Heart right ventricle (tissue), 16 donors: ENCODE measurements at regions not wholly inside any gene's neighbourhood (a gene's known extent, or its start where the extent isn't known, plus 50 kb on each side); places are given as distances from the start of the nearest gene placed in this dataset.
A peak's percentile ranks its signal among the peaks of the same experiment; 100 is the strongest.

Experiments used
- ATAC-seq, 8 donors: fragments of 200-7000 bp; cut with Tn5 transposase; one replicate each; pipeline ENCODE4 v1.9.1; 2020; ENCODE audit warnings: mild to moderate bottlenecking in 8 of 8, moderate library complexity in 8 of 8, moderate number of reproducible peaks in 1 of 8
- DNase-seq, 2 donors: peaks; one replicate each; pipeline ENCODE4 v3.0.0-alpha.2; 2020
- H3K27ac ChIP-seq, 10 donors: fragments of 200-600 bp; sonication (generic) in 2 of 10; one replicate each; pipeline versions ENCODE4 v1.5.0 to v1.8.0; 2020 to 2022; ENCODE audit warnings: mild to moderate bottlenecking in 3 of 10
- H3K27me3 ChIP-seq, 7 donors: fragments of 200-600 bp; one replicate each; pipeline ENCODE4 v1.8.0; 2021 to 2022; ENCODE audit warnings: mild to moderate bottlenecking in 2 of 7
- H3K36me3 ChIP-seq, 9 donors: fragments of 200-600 bp; sonication (generic) in 1 of 9; one replicate each; pipeline versions ENCODE4 v1.5.0 to v1.8.0; 2020 to 2022; ENCODE audit warnings: mild to moderate bottlenecking in 2 of 9
- H3K4me1 ChIP-seq, 9 donors: fragments of 200-600 bp; sonication (generic) in 1 of 9; one replicate each; pipeline versions ENCODE4 v1.5.0 to v1.8.0; 2020 to 2022; ENCODE audit warnings: mild to moderate bottlenecking in 4 of 9
- H3K4me3 ChIP-seq, 10 donors: fragments of 200-600 bp; sonication (generic) in 2 of 10; one replicate each; pipeline versions ENCODE4 v1.5.0 to v1.8.0; 2020 to 2022; ENCODE audit warnings: mild to moderate bottlenecking in 7 of 10, moderate library complexity in 2 of 10
- H3K9me3 ChIP-seq, 11 donors: fragments of 200-600 bp in 10 of 11; sonication (generic) in 2 of 11; one replicate each; pipeline versions ENCODE4 v1.5.0 to v1.8.0; 2013 to 2022; ENCODE audit warnings: mild to moderate bottlenecking in 2 of 11, control low read depth in 1 of 11, moderate library complexity in 1 of 11
- WGBS, 2 donors: extraction: QIAGEN DNeasy Blood & Tissue Kit; methylation state at CpG; one replicate each; pipeline ENCODE4 v1.1.7; 2013; ENCODE audit warnings: inconsistent platforms in 1 of 2; 5-methylcytosine and 5-hydroxymethylcytosine counted together
- intact Hi-C, 10 donors: fragments of 100-400 bp; cut with DNase I; formaldehyde crosslinking; loops; one replicate each; pipeline versions ENCODE4 v1.11.1 to v1.14.2; 2022
- TF ChIP-seq, protein P1 (sequence below), 9 donors: fragments of 200-600 bp; sonication (generic) in 2 of 9; IDR thresholded peaks; one replicate each; pipeline versions ENCODE4 v1.5.0 to v1.8.0; 2021 to 2022; ENCODE audit warnings: antibody characterized with exemption in 9 of 9, mild to moderate bottlenecking in 5 of 9, moderate library complexity in 1 of 9
- donor health status: Arrhythmogenic right ventricular cardiomyopathy.
- donor health status: ischemic (EF 13 %, LVEDD 7.1; RV severe dilation, severe dysfunction).
- donor health status: healthy with polysubstance abuse.
- donor health status: DM: no; HTN: yes; CAD: no.
- donor health status: DM: no; HTN: no; CAD: no.
- donor health status: ischemic (EF 25% LVEDD 6.9; RV normal size, moderate dysfunction).
- donor health status: ischemic (EF 25% LVEDD 5.7; RV mildly dilated, moderate dysfunction).
- donor health status: healthy.
- donor health status: DM: yes; HTN: yes; CAD: no.
- donor health status: Ischemic cardiomyopathy.
- donor health status: ischemic (EF 35%, LVEDD 5.7; RV mildly dilated, moderate dysfunction).
- donor health status: nonischemic (EF 11% LVEDD 7.7; RV severe dilation, severe dysfunction).
- donor health status: DM: yes; HTN: yes; CAD: no.
- donor health status: PGD.
- donor health status: ischemic (EF 29% LVEDD 5.4; RV normal size, mild dysfunction).
- donor health status: nonischemic (EF 23%, LVEDD 6.1; RV moderate dilation, normal function).

DNA sequence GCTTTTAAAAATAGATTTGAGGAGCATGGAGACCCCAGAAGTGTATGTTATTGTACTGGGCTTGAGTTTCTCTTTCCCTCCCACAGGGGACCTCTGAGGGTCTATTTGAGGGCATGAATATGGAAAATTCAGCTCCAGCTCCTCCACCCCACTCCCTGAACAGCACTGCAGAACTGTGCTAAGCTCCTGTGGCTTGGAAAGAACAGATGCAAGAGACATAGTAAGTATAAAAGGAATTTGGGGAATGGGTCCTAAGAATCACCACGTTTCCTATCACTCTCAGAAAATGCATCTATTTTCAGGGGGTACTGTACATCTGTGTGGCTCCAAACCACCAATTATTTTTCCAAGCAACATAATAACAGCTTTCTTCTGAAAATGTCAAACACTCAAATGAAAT, 416.1 kb downstream of the ZNF521 start:
- H3K36me3 ChIP-seq, result no peaks in the 10 kb centered on the region

DNA sequence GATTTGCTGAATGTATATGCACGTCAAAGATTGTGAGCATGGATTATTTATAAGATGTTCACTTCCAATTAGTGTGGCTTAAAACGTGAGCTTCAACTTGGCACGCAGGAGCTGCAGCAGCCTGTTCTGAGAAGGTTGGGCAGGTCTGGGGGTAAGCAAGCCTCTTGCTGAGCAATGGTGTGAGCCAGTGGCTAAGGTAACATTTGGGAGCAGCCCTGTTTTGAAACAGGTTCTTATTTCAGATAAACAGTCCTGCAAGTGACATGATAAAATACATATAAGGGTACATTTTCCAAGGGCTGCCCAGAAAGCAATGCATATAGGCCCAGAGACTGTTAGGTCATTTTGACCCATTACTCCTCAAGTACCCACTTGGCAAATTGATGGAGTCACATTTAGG, 415.3 kb downstream of the ZNF521 start:
- H3K4me1 ChIP-seq, result no peaks in the 10 kb centered on the region
- intact Hi-C loops, result no loop called here
- 75 to 85% methylated on average over 3 of the region's 3 CpGs for WGBS, 2 donors
- H3K9me3 ChIP-seq, result no peaks in the 10 kb centered on the region
- H3K36me3 ChIP-seq, result no peaks in the 10 kb centered on the region
- H3K4me3 ChIP-seq, result no peak overlapping the region
- ATAC-seq, result no peak
- DNase-seq, result no peak
- no peaks in the 10 kb centered on the region for H3K27me3 ChIP-seq
- TF ChIP-seq, protein P1, sequence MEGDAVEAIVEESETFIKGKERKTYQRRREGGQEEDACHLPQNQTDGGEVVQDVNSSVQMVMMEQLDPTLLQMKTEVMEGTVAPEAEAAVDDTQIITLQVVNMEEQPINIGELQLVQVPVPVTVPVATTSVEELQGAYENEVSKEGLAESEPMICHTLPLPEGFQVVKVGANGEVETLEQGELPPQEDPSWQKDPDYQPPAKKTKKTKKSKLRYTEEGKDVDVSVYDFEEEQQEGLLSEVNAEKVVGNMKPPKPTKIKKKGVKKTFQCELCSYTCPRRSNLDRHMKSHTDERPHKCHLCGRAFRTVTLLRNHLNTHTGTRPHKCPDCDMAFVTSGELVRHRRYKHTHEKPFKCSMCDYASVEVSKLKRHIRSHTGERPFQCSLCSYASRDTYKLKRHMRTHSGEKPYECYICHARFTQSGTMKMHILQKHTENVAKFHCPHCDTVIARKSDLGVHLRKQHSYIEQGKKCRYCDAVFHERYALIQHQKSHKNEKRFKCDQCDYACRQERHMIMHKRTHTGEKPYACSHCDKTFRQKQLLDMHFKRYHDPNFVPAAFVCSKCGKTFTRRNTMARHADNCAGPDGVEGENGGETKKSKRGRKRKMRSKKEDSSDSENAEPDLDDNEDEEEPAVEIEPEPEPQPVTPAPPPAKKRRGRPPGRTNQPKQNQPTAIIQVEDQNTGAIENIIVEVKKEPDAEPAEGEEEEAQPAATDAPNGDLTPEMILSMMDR (IDR thresholded peaks at IDR 0.05), result no peak
- no peak overlapping the region for H3K27ac ChIP-seq

More for the DNA sequence above, 416.1 kb downstream of the ZNF521 start:
- TF ChIP-seq, protein P1 (IDR thresholded peaks at IDR 0.05), result no peak
- Histone ChIP-seq H3K9me3 (no peaks in the 10 kb centered on the region), H3K27ac (no peak overlapping the region), H3K4me3 (no peak overlapping the region), H3K27me3 (no peaks in the 10 kb centered on the region), H3K4me1 (no peaks in the 10 kb centered on the region)
- ATAC-seq (no peak), DNase-seq (no peak)
- intact Hi-C loops, result no loop called here
- 63 to 77% methylated on average over 1 of the region's 1 CpG for WGBS, 2 donors

DNA sequence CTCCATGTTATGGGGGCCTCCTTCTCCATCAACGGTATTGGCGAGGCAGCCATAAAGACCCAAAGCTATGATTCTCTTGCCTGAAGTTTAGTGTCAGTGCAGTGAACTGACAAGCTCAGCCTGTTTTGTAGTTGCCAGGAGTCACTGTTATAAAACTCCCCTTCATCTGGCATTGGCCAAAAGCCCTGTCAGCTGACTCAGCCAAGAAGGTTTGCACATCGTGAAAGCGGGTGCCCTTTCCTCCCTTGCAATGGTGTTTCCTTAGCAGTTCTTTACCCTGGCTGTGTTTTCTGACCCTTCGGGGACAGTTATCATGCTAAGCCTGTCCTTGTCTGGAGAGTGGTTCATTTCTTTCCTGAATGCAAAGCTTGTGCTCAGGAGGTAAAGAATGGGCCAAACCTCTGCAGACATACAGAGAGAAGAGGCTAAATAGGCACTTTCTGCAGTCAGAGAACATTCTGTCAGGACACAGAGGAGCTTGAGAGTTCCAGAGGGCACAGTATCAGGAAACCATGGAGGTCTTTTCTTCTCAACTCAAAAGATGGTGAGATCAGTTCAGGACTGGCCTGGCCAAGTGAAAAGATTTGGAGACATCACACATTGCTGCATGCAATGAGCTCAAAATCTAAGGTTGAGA, 414.2 kb downstream of the ZNF521 start:
- 76 to 80% methylated on average over 5 of the region's 5 CpGs for WGBS, 2 donors

GRCh38 chr18:24940416-24940815, 411.6 kb downstream of the ZNF521 start:
- Histone ChIP-seq H3K9me3 (no peaks in the 10 kb centered on the region), H3K36me3 (no peaks in the 10 kb centered on the region), H3K27me3 (no peaks in the 10 kb centered on the region), H3K4me1 (no peaks in the 10 kb centered on the region), H3K4me3 (no peak overlapping the region), H3K27ac (peak overlapping the region in 1 of 10 donors; percentile 36)
- intact Hi-C loops, result loop anchor here in 1 of 10 donors (10.0 kb wide), 1 partner anchor 64 kb away; no protein-coding TSS in a partner anchor
- DNase-seq (no peak), ATAC-seq (no peak)
- TF ChIP-seq, protein P1 (IDR thresholded peaks at IDR 0.05), result no peak
- WGBS, 2 donors, result 96 to 97% methylated on average over 6 of the region's 6 CpGs

More for the DNA sequence above, 414.2 kb downstream of the ZNF521 start:
- Histone ChIP-seq H3K4me1 (no peaks in the 10 kb centered on the region), H3K36me3 (no peaks in the 10 kb centered on the region), H3K27ac (no peak overlapping the region), H3K27me3 (no peaks in the 10 kb centered on the region), H3K9me3 (no peaks in the 10 kb centered on the region), H3K4me3 (no peak overlapping the region)
- DNase-seq, result no peak
- TF ChIP-seq, protein P1 (IDR thresholded peaks at IDR 0.05), result no peak
- intact Hi-C loops, result no loop called here
- peak in 2 of 8 donors; percentile 33 to 65 for ATAC-seq
